H9 (cell line): ENCODE measurements at regions not wholly inside any gene's neighbourhood (a gene's known extent, or its start where the extent isn't known, plus 50 kb on each side); places are given as distances from the start of the nearest gene placed in this dataset.

ENCODE experiments used
- DNase-seq: peaks from one replicate; pipeline ENCODE4 v3.0.0-alpha.2; 2017
- H2AFZ ChIP-seq: one replicate; pipeline ENCODE4 v1.6.1; 2013; ENCODE audit warnings: mild to moderate bottlenecking, low read length, control low read depth, moderate library complexity
- H2AK5ac ChIP-seq: 2 replicates; pipeline ENCODE4 v1.6.1; 2013; ENCODE audit warnings: low read length, control low read depth, mixed read lengths; ENCODE audit not compliant: insufficient read length
- H2BK120ac ChIP-seq: one replicate; pipeline ENCODE4 v1.6.1; 2013; ENCODE audit warnings: low read depth, mild to moderate bottlenecking, low read length, control low read depth, inconsistent platforms; ENCODE audit not compliant: poor library complexity, severe bottlenecking
- H2BK12ac ChIP-seq: 2 replicates; pipeline ENCODE4 v1.6.1; 2013; ENCODE audit warnings: low read length, control low read depth, mixed read lengths, low read depth; ENCODE audit not compliant: insufficient read length
- H2BK15ac ChIP-seq: 2 replicates; pipeline ENCODE4 v1.6.1; 2013; ENCODE audit warnings: low read depth, low read length, control low read depth
- H2BK20ac ChIP-seq: one replicate; pipeline ENCODE4 v1.6.1; 2013; ENCODE audit warnings: low read depth, mild to moderate bottlenecking, low read length, control low read depth, inconsistent platforms; ENCODE audit not compliant: poor library complexity, severe bottlenecking
- H2BK5ac ChIP-seq: 2 replicates; pipeline ENCODE4 v1.6.1; 2013; ENCODE audit warnings: low read length, control low read depth, mixed read lengths; ENCODE audit not compliant: insufficient read length
- H3K14ac ChIP-seq: 2 replicates; pipeline ENCODE4 v1.6.1; 2013; ENCODE audit warnings: low read length, control low read depth; ENCODE audit not compliant: insufficient read depth
- H3K18ac ChIP-seq: 2 replicates; pipeline ENCODE4 v1.6.1; 2013; ENCODE audit warnings: low read depth, mild to moderate bottlenecking, mixed read lengths, low read length, control low read depth; ENCODE audit not compliant: insufficient read length
- H3K23ac ChIP-seq: 2 replicates; pipeline ENCODE4 v1.6.1; 2013; ENCODE audit warnings: low read length, control low read depth, mixed read lengths, low read depth; ENCODE audit not compliant: insufficient read length
- H3K23me2 ChIP-seq: 2 replicates; pipeline ENCODE4 v1.6.1; 2013; ENCODE audit warnings: low read depth, mild to moderate bottlenecking, mixed read lengths, low read length, control low read depth; ENCODE audit not compliant: insufficient read length, poor library complexity, severe bottlenecking
- H3K27ac ChIP-seq: 2 replicates; pipeline ENCODE4 v1.5.1; 2013; ENCODE audit warnings: low read length, control low read depth, mixed read lengths, low read depth; ENCODE audit not compliant: insufficient read length
- H3K27me3 ChIP-seq: 2 replicates; pipeline ENCODE4 v1.6.1; 2013; ENCODE audit warnings: low read length, control low read depth, inconsistent platforms; ENCODE audit not compliant: insufficient read depth
- H3K4ac ChIP-seq: 2 replicates; pipeline ENCODE4 v1.6.1; 2013; ENCODE audit warnings: low read depth, mild to moderate bottlenecking, control low read depth, inconsistent platforms, low read length, moderate library complexity
- H3K4me1 ChIP-seq: 2 replicates; pipeline ENCODE4 v1.6.1; 2013; ENCODE audit warnings: low read length, control low read depth, inconsistent platforms; ENCODE audit not compliant: insufficient read depth
- H3K4me2 ChIP-seq: 2 replicates; pipeline ENCODE4 v1.6.1; 2013; ENCODE audit warnings: low read length, control low read depth, mixed read lengths; ENCODE audit not compliant: insufficient read length, insufficient read depth
- H3K56ac ChIP-seq: 2 replicates; pipeline ENCODE4 v1.6.1; 2013; ENCODE audit warnings: low read depth, mild to moderate bottlenecking, mixed read lengths, low read length, control low read depth; ENCODE audit not compliant: insufficient read length
- H3K79me1 ChIP-seq: 2 replicates; pipeline ENCODE4 v1.6.1; 2013; ENCODE audit warnings: low read depth, mild to moderate bottlenecking, moderate library complexity, low read length, control low read depth, inconsistent platforms; ENCODE audit not compliant: insufficient read depth, poor library complexity, severe bottlenecking
- H3K79me2 ChIP-seq: 2 replicates; pipeline ENCODE4 v1.6.1; 2013; ENCODE audit warnings: low read length, control low read depth, inconsistent platforms; ENCODE audit not compliant: insufficient read depth
- H3K9ac ChIP-seq: 2 replicates; pipeline ENCODE4 v1.6.1; 2013; ENCODE audit warnings: low read length, control low read depth, mixed read lengths; ENCODE audit not compliant: insufficient read length; ENCODE audit errors: extremely low read depth
- H3K9me3 ChIP-seq: one replicate; pipeline ENCODE4 v1.6.1; 2013; ENCODE audit warnings: low read depth, low read length, inconsistent platforms; ENCODE audit not compliant: control insufficient read depth
- H3T11ph ChIP-seq: one replicate; pipeline ENCODE4 v1.6.1; 2013; ENCODE audit warnings: mild to moderate bottlenecking, low read length, control low read depth, inconsistent platforms
- H4K20me1 ChIP-seq: one replicate; pipeline ENCODE4 v1.6.1; 2013; ENCODE audit not compliant: control insufficient read depth, insufficient read length, insufficient read depth
- H4K5ac ChIP-seq: 2 replicates; pipeline ENCODE4 v1.6.1; 2013; ENCODE audit warnings: low read depth, mild to moderate bottlenecking, mixed read lengths, low read length, control low read depth; ENCODE audit not compliant: insufficient read length
- H4K8ac ChIP-seq: replicated peaks from 2 replicates; pipeline ENCODE4 v1.6.1; 2013; ENCODE audit warnings: low read length, control low read depth, mixed read lengths, low read depth; ENCODE audit not compliant: insufficient read length
- H4K91ac ChIP-seq: 2 replicates; pipeline ENCODE4 v1.6.1; 2013; ENCODE audit warnings: low read depth, mild to moderate bottlenecking, moderate library complexity, mixed read lengths, low read length, control low read depth; ENCODE audit not compliant: insufficient read length
- H3K27ac Mint-ChIP-seq, 3 experiments: 2 replicates in 2 of 3; 3 replicates in 1 of 3; pipeline ENCODE4 v1.8.0; 2020 to 2021; ENCODE audit warnings: mixed read lengths in 3 of 3, mild to moderate bottlenecking in 1 of 3, moderate library complexity in 1 of 3
- H3K27me3 Mint-ChIP-seq: 2 replicates; pipeline ENCODE4 v1.8.0; 2021; ENCODE audit warnings: low read depth, mild to moderate bottlenecking, moderate library complexity, mixed read lengths
- H3K36me3 Mint-ChIP-seq, 3 experiments: 2 replicates in 2 of 3; 3 replicates in 1 of 3; pipeline ENCODE4 v1.8.0; 2020 to 2021; ENCODE audit warnings: low read depth in 3 of 3, mixed read lengths in 3 of 3; ENCODE audit not compliant: insufficient read depth in 1 of 3
- H3K4me1 Mint-ChIP-seq, 2 experiments: 2 replicates each; pipeline ENCODE4 v1.8.0; 2020; ENCODE audit warnings: mixed read lengths in 2 of 2
- H3K4me3 Mint-ChIP-seq, 2 experiments: 2 replicates in 1 of 2; 3 replicates in 1 of 2; pipeline ENCODE4 v1.8.0; 2020 to 2021; ENCODE audit warnings: mild to moderate bottlenecking in 2 of 2, mixed read lengths in 2 of 2, moderate library complexity in 1 of 2
- H3K9me3 Mint-ChIP-seq, 2 experiments: 2 replicates in 1 of 2; 3 replicates in 1 of 2; pipeline ENCODE4 v1.8.0; 2020; ENCODE audit warnings: mild to moderate bottlenecking in 2 of 2, mixed read lengths in 2 of 2, moderate library complexity in 1 of 2
- WGBS: extraction: QIAGEN DNeasy Blood & Tissue Kit; methylation state at CpG from one replicate; pipeline ENCODE4 v1.1.7; 2013; ENCODE audit warnings: missing lambda C conversion rate, low lambda C conversion rate, mixed read lengths; ENCODE audit not compliant: insufficient read length; ENCODE audit errors: extremely low coverage; 5-methylcytosine and 5-hydroxymethylcytosine counted together
- TF ChIP-seq, protein P1 (sequence below): fragments of 200-600 bp; sonication (generic); conservative IDR thresholded peaks from 3 replicates; pipeline ENCODE4 v1.8.0; 2021; ENCODE audit warnings: antibody characterized with exemption, mild to moderate bottlenecking

- Mint-ChIP-seq H3K4me3 (no peak overlapping the region), H3K36me3 (no peaks in the 10 kb centered on the region), H3K4me1 (peaks cover 2 to 6% of the 10 kb centered on the region in 2 experiments; a peak in 2 of 4 replicates), H3K27ac (no peak overlapping the region), H3K9me3 (no peaks in the 10 kb centered on the region), H3K27me3 (peaks cover 2% of the 10 kb centered on the region)
- TF ChIP-seq, protein P1, sequence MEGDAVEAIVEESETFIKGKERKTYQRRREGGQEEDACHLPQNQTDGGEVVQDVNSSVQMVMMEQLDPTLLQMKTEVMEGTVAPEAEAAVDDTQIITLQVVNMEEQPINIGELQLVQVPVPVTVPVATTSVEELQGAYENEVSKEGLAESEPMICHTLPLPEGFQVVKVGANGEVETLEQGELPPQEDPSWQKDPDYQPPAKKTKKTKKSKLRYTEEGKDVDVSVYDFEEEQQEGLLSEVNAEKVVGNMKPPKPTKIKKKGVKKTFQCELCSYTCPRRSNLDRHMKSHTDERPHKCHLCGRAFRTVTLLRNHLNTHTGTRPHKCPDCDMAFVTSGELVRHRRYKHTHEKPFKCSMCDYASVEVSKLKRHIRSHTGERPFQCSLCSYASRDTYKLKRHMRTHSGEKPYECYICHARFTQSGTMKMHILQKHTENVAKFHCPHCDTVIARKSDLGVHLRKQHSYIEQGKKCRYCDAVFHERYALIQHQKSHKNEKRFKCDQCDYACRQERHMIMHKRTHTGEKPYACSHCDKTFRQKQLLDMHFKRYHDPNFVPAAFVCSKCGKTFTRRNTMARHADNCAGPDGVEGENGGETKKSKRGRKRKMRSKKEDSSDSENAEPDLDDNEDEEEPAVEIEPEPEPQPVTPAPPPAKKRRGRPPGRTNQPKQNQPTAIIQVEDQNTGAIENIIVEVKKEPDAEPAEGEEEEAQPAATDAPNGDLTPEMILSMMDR, result no peak
- Histone ChIP-seq H3K79me2 (no peaks in the 10 kb centered on the region), H2BK5ac (no peak overlapping the region), H2BK20ac (no peak overlapping the region), H2BK12ac (no peak overlapping the region), H3K79me1 (no peaks in the 10 kb centered on the region), H4K8ac (no peak overlapping the region), H3K14ac (no peak overlapping the region), H2AK5ac (no peak overlapping the region), H2BK15ac (no peak overlapping the region), H3K4ac (no peak overlapping the region), H3K9me3 (no peaks in the 10 kb centered on the region), H3K4me2 (no peak overlapping the region), H3T11ph (no peak overlapping the region), H3K27ac (no peak overlapping the region), H3K27me3 (no peaks in the 10 kb centered on the region), H4K91ac (no peak overlapping the region), H3K9ac (no peak overlapping the region), H4K20me1 (no peaks in the 10 kb centered on the region), H2AFZ (no peak overlapping the region), H4K5ac (no peak overlapping the region), H3K56ac (no peak overlapping the region), H3K23me2 (no peaks in the 10 kb centered on the region), H2BK120ac (no peak overlapping the region), H3K4me1 (no peaks in the 10 kb centered on the region), H3K18ac (no peak overlapping the region), H3K23ac (no peak overlapping the region)
- DNase-seq, result no peak
- WGBS, result no CpG with 5 or more reads among the region's 2 CpGs
Measured at GRCh38 chr4:81526706-81527105, 55.0 kb upstream of the RASGEF1B start.
